RWPE2 (cell line): ENCODE measurements at regions not wholly inside any gene's neighbourhood (a gene's known extent, or its start where the extent isn't known, plus 50 kb on each side); places are given as distances from the start of the nearest gene placed in this dataset.

Experiments
- ATAC-seq: fragments of 200-7000 bp; cut with Tn5 transposase; 3 replicates; pipeline ENCODE4 v1.9.1; 2021; ENCODE audit warnings: low read depth
- DNase-seq: peaks from one replicate; pipeline ENCODE4 v3.0.0-alpha.2; 2020; ENCODE audit warnings: low spot score
- H3K27ac ChIP-seq: fragments of 450-650 bp; 2 replicates; pipeline ENCODE4 v1.5.1; 2017; ENCODE audit warnings: mild to moderate bottlenecking; ENCODE audit not compliant: poor library complexity, severe bottlenecking
- H3K27me3 ChIP-seq: fragments of 250-450 bp; sonication (Bioruptor Pico); 2 replicates; pipeline ENCODE4 v1.5.1; 2021; ENCODE audit warnings: mild to moderate bottlenecking, moderate library complexity; ENCODE audit not compliant: insufficient read depth, poor library complexity, severe bottlenecking
- H3K36me3 ChIP-seq: fragments of 250-450 bp; sonication (Bioruptor Pico); 2 replicates; pipeline ENCODE4 v1.5.1; 2020; ENCODE audit warnings: low read depth, mild to moderate bottlenecking, moderate library complexity
- H3K4me1 ChIP-seq: fragments of 250-450 bp; sonication (Bioruptor Pico); 2 replicates; pipeline ENCODE4 v1.5.1; 2021; ENCODE audit warnings: mild to moderate bottlenecking, moderate library complexity; ENCODE audit not compliant: insufficient read depth, poor library complexity, severe bottlenecking
- H3K4me3 ChIP-seq: fragments of 250-450 bp; sonication (Bioruptor Pico); 2 replicates; pipeline ENCODE4 v1.5.1; 2021; ENCODE audit warnings: mild to moderate bottlenecking, moderate library complexity; ENCODE audit not compliant: severe bottlenecking
- H3K9me3 ChIP-seq: fragments of 250-450 bp; sonication (Bioruptor Pico); 2 replicates; pipeline ENCODE4 v1.5.1; 2021; ENCODE audit warnings: mild to moderate bottlenecking, moderate library complexity; ENCODE audit not compliant: severe bottlenecking
- TF ChIP-seq, protein P1 (sequence below): fragments of 450-650 bp; IDR thresholded peaks from one replicate; pipeline ENCODE4 v1.5.1; 2017; ENCODE audit warnings: mild to moderate bottlenecking, moderate library complexity; ENCODE audit not compliant: poor library complexity, severe bottlenecking

DNA sequence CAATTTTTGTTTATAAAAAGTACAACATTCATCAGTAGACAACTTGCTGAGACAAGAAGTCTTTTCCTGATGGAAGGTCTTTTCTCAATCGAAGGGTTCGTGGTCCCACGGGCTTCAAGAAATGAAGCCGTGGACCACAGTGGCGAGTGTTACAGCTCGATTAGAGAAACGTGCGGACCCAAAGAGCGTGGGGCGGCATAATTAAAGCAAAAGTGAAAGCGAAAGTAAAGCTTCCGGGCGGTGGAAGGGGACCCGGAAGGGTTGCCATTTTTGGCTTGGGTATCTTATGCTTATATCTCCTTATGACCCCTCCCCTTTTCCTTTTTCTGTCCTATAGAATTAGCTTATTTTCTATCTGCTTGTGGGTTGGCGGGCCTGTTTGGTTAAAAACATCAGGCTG is 2309.4 kb upstream of the ACO1 start:
- Histone ChIP-seq H3K36me3 (no peaks in the 10 kb centered on the region), H3K4me3 (no peak overlapping the region), H3K4me1 (no peaks in the 10 kb centered on the region), H3K27ac (no peak overlapping the region), H3K27me3 (no peaks in the 10 kb centered on the region), H3K9me3 (no peaks in the 10 kb centered on the region)
- DNase-seq = no peak
- ATAC-seq = no peak
- TF ChIP-seq, protein P1, sequence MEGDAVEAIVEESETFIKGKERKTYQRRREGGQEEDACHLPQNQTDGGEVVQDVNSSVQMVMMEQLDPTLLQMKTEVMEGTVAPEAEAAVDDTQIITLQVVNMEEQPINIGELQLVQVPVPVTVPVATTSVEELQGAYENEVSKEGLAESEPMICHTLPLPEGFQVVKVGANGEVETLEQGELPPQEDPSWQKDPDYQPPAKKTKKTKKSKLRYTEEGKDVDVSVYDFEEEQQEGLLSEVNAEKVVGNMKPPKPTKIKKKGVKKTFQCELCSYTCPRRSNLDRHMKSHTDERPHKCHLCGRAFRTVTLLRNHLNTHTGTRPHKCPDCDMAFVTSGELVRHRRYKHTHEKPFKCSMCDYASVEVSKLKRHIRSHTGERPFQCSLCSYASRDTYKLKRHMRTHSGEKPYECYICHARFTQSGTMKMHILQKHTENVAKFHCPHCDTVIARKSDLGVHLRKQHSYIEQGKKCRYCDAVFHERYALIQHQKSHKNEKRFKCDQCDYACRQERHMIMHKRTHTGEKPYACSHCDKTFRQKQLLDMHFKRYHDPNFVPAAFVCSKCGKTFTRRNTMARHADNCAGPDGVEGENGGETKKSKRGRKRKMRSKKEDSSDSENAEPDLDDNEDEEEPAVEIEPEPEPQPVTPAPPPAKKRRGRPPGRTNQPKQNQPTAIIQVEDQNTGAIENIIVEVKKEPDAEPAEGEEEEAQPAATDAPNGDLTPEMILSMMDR = no peak

DNA sequence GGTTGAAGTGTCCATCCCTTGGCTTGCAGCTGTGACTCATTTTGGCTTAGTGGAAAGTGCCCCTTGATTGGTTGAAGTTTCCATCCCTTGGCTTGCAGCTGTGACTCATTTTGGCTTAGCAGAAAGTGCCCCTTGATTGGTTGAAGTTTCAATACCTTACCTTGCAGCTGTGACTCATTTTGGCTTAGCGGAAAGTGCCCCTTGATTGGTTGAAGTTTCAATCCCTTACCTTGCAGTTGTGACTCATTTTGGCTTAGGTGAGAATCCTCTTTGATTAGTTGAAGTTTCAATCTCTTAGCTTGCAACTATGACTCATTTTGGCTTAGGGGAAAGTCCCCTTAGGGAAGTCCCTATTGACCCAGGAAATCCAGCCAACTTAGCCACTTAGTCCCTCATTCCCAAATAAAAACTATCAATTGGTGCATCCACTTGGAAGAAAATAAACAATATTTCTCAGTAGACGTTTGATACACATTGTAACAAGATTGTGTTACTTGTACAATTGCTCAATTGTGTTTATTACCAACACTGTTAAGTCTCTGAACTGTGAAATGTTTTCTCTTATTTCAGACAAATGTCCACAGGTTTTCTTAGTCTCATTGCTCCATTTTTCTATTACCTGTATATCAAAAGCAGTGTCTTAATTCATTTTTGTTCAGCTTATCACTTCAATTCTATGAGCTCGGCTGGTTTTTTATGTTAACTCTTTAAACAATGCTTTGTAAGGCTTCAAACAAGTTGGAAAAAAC is 2308.8 kb upstream of the ACO1 start:
- no peaks in the 10 kb centered on the region for H3K27me3 ChIP-seq
- no peaks in the 10 kb centered on the region for H3K36me3 ChIP-seq
- DNase-seq (no peak), ATAC-seq (peak; percentile 70)
- no peaks in the 10 kb centered on the region for H3K4me1 ChIP-seq
- no peaks in the 10 kb centered on the region for H3K9me3 ChIP-seq
- TF ChIP-seq, protein P1 = no peak
- H3K4me3 ChIP-seq = no peak overlapping the region
- H3K27ac ChIP-seq = no peak overlapping the region

DNA sequence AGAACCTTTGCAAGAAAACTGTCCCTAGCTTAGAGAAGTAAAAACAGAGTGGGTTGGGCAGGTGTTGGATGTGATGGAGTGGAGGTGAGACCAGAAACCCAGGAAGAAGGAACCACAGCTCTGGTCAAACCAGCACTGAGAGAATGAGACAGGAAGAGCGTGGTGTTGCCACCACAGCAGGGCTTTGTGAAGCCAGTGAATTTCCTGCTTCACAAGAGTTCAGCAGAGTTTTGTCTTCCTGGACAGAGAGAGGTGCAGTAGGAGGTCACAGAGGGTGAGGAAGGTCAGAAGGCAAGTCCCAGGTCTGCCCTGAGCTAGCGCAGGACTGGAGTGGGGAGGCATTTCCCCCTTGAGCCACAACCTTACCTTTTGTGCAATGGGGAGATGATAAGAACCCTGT is 2306.2 kb upstream of the ACO1 start:
- H3K27ac ChIP-seq = no peak overlapping the region
- DNase-seq (no peak), ATAC-seq (no peak)
- no peaks in the 10 kb centered on the region for H3K9me3 ChIP-seq
- H3K27me3 ChIP-seq = no peaks in the 10 kb centered on the region
- H3K4me1 ChIP-seq = no peaks in the 10 kb centered on the region
- no peak overlapping the region for H3K4me3 ChIP-seq
- H3K36me3 ChIP-seq = no peaks in the 10 kb centered on the region
- TF ChIP-seq, protein P1 = no peak

DNA sequence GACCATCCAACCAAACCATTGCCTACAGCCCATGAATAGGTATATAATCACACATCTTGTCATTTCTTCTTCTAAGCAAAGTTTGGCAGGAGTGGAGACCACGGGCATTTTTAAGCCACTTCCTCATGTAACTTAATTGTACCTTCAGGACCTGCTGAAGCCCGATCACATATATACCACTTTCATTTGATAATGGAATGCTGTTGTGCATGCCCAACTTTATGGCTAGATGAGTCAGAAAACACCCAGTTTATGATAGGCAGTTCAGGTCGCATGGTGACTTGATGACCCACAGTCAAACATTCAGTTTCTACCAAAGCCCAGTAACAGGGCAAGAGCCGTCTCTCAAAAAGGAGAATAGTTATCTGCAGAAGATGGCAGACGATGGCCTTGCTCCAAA is 2295.0 kb upstream of the ACO1 start:
- H3K4me1 ChIP-seq = no peaks in the 10 kb centered on the region

More for the DNA sequence above, 2295.0 kb upstream of the ACO1 start:
- DNase-seq (no peak), ATAC-seq (no peak)
- Histone ChIP-seq H3K36me3 (no peaks in the 10 kb centered on the region), H3K9me3 (no peaks in the 10 kb centered on the region), H3K4me3 (no peak overlapping the region), H3K27ac (no peak overlapping the region), H3K27me3 (no peaks in the 10 kb centered on the region)
- TF ChIP-seq, protein P1 = no peak
